Cardiac fibroblast (primary cell): ENCODE measurements at regions not wholly inside any gene's neighbourhood (a gene's known extent, or its start where the extent isn't known, plus 50 kb on each side); places are given as distances from the start of the nearest gene placed in this dataset.

Source experiments
- DNase-seq, 2 donors: peaks; one replicate each; pipeline versions ENCODE4 v3.0.0 to v3.0.0-alpha.2; 2010; ENCODE audit warnings: low read depth in 2 of 2
- H3K4me3 ChIP-seq, 2 donors: replicated peaks in 1 of 2; 1 replicate in 1 of 2; 2 replicates in 1 of 2; pipeline ENCODE4 v1.5.1; 2011; ENCODE audit warnings: low read depth in 2 of 2, low read length in 2 of 2, mild to moderate bottlenecking in 2 of 2, moderate library complexity in 1 of 2
- TF ChIP-seq, protein P1 (sequence below): IDR thresholded peaks from one replicate; pipeline ENCODE4 v1.5.1; 2011; ENCODE audit warnings: low read depth, mild to moderate bottlenecking, low read length, inconsistent platforms

GRCh38 chr18:68056936-68057335 is 540.4 kb upstream of the DSEL start:
- TF ChIP-seq, protein P1, sequence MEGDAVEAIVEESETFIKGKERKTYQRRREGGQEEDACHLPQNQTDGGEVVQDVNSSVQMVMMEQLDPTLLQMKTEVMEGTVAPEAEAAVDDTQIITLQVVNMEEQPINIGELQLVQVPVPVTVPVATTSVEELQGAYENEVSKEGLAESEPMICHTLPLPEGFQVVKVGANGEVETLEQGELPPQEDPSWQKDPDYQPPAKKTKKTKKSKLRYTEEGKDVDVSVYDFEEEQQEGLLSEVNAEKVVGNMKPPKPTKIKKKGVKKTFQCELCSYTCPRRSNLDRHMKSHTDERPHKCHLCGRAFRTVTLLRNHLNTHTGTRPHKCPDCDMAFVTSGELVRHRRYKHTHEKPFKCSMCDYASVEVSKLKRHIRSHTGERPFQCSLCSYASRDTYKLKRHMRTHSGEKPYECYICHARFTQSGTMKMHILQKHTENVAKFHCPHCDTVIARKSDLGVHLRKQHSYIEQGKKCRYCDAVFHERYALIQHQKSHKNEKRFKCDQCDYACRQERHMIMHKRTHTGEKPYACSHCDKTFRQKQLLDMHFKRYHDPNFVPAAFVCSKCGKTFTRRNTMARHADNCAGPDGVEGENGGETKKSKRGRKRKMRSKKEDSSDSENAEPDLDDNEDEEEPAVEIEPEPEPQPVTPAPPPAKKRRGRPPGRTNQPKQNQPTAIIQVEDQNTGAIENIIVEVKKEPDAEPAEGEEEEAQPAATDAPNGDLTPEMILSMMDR: no peak
- DNase-seq: peak; percentile 14 to 21
- no peak overlapping the region for H3K4me3 ChIP-seq

DNA sequence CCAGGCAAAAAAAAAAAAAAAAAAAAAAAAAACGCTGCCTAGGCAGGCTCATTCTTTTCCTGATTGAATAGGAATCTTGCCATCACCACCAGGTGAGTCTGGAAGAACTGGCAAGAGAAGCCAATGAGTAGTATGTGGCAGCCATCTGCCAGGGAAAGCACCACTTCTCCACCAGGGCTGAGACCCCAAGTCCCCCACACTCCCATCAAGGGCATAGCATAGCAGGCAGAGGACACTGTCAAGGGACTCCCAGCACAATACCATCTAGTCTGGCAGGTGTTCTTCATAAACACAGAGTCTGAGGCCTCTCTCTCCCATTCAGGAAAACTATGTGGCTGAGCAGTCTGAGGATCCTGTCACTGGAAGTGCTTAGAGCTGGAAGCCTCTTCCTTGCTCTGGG is 538.1 kb upstream of the DSEL start:
- H3K4me3 ChIP-seq: no peak overlapping the region
- DNase-seq: no peak
- TF ChIP-seq, protein P1: no peak

DNA sequence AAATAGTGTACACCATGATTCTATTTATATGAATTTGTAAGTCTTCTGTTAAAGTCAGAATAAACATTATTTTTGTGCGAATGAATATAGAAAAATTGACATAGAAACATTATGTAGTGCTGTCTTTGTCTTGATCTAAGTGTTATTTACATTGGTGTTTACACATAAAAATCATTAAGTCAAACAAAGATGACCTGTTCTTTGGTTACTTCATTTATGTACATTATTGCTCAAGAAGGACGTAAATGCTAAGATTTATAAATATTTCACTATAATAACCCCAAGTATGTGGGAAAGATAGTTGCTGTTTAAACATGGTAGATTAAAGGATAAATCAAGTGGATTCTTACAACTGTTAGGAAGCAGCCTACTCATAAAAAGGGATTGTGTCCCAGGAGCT is 536.8 kb upstream of the DSEL start:
- TF ChIP-seq, protein P1: no peak
- no peak overlapping the region for H3K4me3 ChIP-seq
- no peak for DNase-seq

DNA sequence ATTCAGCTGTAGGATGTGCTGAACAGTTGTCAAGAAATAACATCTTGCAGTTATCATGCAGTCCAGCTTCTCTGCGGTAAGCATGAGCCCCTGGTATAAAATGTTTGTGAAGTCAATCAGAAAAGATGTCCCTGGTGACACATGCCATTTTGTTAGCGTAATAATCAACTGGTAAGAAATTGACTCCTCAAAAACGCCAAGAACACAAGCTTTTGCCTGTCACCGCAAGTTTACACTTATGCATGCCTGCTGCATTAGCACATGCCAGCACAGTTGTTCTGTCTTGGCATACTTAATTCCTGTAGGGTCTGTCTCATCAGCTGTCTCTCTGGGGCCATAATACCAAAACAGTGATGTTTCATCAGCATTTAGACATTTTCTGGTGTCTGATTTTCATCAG is 524.8 kb upstream of the DSEL start:
- no peak for DNase-seq
- TF ChIP-seq, protein P1: no peak
- H3K4me3 ChIP-seq: no peak overlapping the region

DNA sequence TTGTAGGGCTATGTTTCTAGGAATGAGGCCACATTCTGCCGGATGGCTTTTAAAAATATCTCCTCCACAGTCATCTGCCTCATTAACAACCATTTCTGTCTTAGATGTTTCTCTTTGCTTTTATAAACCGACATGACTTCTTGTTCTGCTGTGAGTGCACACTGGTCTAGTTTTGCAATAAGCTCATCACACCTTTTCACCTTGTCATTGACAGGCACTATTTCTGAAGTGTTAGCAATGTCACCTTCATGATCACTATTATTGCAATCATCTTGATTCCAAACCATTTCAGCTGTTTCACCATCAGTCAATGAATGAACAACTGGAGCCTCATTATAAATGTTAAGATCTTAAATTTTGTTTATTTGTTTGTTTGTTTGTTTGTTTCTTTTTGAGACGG is 523.7 kb upstream of the DSEL start:
- no peak for DNase-seq
- no peak overlapping the region for H3K4me3 ChIP-seq
- TF ChIP-seq, protein P1: no peak

DNA sequence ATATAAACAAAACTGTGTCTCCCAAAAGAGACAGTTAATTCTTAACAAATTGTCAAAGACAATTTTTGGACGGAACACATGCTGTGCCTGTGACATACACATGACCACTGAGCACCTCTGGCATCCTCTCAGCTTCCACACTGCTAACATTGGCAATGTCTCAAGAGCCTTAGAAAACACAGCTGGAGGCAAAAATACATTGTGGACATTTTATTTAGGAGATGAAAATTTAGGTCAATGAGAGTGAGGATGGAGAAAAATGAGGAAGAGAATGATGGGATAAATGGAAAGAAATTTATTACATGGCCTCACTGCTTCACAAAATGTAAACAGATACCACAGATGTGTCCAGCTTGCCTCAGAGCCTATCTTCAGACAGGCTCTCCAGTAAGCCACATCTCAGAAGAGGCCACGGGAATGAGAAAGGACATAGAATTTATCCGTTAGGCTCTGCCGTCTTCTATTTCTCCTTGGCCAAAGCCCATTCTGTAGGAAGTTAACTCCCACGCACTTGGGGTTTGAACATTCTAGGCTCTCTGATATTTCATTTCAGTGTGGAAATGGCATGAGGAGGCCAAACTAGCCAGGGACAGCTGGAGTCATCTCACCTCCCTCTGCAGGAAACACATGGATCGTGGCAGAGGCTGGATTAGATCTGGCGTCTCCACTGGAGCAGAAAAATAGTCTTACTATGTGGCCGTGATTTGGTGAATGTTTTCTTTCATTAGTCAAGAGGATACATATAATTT is 519.4 kb upstream of the DSEL start:
- TF ChIP-seq, protein P1: no peak
- peak in 1 of 2 donors; percentile 37 for DNase-seq
- no peak overlapping the region for H3K4me3 ChIP-seq

DNA sequence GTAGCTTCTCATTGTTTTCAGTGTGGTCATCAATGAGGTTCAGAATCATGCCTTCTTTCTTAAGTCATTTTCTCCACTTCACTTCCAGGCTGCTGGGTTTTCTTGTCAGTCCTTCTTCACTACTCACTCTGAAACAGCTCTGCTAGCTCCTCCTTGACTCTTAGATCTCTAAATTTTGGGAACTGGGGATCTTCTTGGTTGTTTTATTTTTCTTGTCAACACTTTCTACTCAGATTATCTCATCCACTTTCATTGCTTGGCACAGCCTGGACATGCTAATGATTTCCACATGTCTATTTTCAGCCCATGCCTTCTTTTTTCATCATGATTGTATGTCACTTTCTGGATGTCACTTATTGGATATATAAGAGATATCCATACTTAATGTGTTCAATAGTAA is 517.8 kb upstream of the DSEL start:
- H3K4me3 ChIP-seq: no peak overlapping the region
- DNase-seq: peak; percentile 17 to 20
- TF ChIP-seq, protein P1: no peak
